NT2/D1 (cell line): ENCODE measurements at regions not wholly inside any gene's neighbourhood (a gene's known extent, or its start where the extent isn't known, plus 50 kb on each side); places are given as distances from the start of the nearest gene placed in this dataset.

Source experiments
- SUZ12 ChIP-seq: IDR thresholded peaks from 2 replicates; pipeline ENCODE4 v1.6.1; 2011; ENCODE audit not compliant: insufficient read length, insufficient read depth; ENCODE audit errors: extremely low read depth
- YY1 ChIP-seq: IDR thresholded peaks from 2 replicates; pipeline ENCODE4 v1.6.1; 2011; ENCODE audit not compliant: insufficient read length, insufficient read depth
- ZNF274 ChIP-seq: IDR thresholded peaks from 2 replicates; pipeline ENCODE4 v1.6.1; 2011; ENCODE audit warnings: mild to moderate bottlenecking, low read depth, low read length

DNA sequence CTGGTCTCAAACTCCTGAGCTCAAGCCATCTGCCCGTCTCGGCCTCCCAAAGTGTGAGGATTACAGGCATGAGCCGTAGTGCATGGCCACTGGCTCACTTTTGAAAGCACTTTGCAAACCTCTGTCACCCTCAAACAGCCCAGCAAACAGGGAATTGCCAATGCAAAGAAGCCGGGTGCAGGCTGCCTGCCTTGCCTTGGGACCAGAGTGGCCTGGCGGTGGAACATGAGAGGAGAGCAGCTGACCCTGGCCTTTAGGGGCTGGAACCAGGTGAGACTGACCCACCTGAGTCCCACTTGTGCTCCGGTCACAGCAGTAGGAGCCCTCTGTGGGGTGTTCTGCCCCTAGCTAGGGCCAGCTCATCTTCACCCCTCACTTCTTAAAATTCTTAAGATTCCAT lies 237.1 kb upstream of the GALNT17 start:
- TF ChIP-seq ZNF274: no peak
- TF ChIP-seq SUZ12: no peak
- no peak for TF ChIP-seq YY1
